Limb (tissue), 2 donors: ENCODE measurements at regions not wholly inside any gene's neighbourhood (a gene's known extent, or its start where the extent isn't known, plus 50 kb on each side); places are given as distances from the start of the nearest gene placed in this dataset.

Experiments
- DNase-seq, 2 donors: peaks; one replicate each; pipeline ENCODE4 v3.0.0-alpha.2; 2016; ENCODE audit errors: extremely low spot score in 2 of 2

- DNase-seq = peak in 1 of 2 donors; percentile 44
These were observed 294.1 kb upstream of the FANCL start for GRCh38 chr2:58535182-58535581.

GRCh38 chr2:58533376-58533775 lies 292.3 kb upstream of the FANCL start:
- no peak for DNase-seq

DNA sequence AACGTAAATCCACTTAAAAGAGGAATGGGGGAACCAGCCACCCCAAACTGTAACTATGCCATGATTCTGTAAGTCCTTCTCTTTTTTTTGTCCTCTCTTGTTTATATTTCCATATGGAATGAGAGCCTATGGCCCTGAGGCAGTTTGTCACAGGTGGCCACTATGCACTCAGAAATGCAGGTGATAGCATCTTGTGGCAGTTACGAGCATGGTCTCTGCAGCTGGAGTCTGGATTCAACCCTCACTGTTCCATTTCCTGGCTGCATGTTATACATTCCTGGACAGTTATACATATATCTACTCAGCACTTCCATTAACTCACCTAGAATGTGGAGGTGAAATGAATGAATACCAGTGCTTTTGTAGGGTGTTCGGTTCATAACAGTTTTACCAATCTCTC lies 291.5 kb upstream of the FANCL start:
- no peak for DNase-seq

GRCh38 chr2:58527647-58528046 lies 286.5 kb upstream of the FANCL start:
- no peak for DNase-seq

GRCh38 chr2:58521803-58522554 lies 280.9 kb upstream of the FANCL start:
- peak in 1 of 2 donors; percentile 52 for DNase-seq

GRCh38 chr2:58520903-58521302 lies 279.8 kb upstream of the FANCL start:
- DNase-seq = no peak

GRCh38 chr2:58517881-58518280 lies 276.8 kb upstream of the FANCL start:
- no peak for DNase-seq

GRCh38 chr2:58516695-58517094 lies 275.6 kb upstream of the FANCL start:
- no peak for DNase-seq

DNA sequence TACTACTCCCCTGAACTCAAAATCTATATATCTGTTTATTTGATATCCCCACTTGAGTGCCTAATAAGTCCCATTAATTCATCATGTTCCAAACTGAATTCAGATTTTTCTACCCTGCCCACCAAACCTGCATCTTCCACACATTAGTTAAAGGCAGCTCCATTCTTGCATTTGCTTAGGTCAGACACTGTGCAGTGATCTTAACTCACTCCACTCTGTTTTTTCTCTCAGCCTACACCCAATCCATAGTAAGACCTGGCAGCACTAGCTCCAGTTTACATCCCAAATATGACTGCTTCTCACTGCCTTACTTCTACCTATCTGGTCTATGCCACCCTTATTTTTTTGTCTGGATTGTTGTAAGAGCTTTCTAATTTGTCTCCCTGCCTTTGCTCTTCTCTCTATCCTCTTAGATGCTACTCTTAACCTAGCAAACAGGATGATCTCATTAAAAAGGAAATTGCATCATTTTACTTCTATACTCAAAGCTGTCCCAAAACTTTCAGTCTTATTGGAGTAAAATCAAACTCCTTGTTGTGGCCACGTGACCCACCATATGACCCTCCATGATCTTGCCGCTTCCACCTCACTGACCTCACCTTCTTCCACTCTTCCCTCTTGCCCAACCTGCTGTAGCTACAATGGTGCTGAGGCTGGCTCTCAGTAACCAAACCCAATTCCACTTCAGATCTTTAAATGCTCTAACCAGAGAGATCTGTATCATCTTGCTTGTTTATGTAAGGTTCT lies 274.9 kb upstream of the FANCL start:
- DNase-seq = no peak

GRCh38 chr2:58514252-58514651 lies 273.1 kb upstream of the FANCL start:
- DNase-seq = no peak

GRCh38 chr2:58512878-58513277 lies 271.8 kb upstream of the FANCL start:
- no peak for DNase-seq

GRCh38 chr2:58508006-58508405 lies 266.9 kb upstream of the FANCL start:
- no peak for DNase-seq

DNA sequence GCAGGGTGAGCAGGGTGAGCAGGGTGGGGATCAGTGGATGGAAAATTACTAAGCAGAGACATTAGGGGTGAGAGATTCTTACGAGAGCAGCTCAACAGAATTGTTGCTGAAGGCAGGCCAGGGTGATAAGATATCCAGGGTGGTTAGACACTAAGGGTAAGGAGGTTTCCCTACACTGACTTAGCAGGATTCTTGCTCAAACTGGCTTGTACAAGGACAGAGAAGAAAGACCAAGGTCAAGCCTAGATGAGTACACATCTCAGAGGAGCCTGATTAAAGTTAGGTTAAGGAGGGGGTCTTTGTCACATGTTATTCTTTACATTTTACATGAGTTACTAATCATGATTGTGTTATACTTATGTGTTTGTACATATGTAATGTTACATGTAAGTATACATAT lies 262.8 kb upstream of the FANCL start:
- DNase-seq = no peak

DNA sequence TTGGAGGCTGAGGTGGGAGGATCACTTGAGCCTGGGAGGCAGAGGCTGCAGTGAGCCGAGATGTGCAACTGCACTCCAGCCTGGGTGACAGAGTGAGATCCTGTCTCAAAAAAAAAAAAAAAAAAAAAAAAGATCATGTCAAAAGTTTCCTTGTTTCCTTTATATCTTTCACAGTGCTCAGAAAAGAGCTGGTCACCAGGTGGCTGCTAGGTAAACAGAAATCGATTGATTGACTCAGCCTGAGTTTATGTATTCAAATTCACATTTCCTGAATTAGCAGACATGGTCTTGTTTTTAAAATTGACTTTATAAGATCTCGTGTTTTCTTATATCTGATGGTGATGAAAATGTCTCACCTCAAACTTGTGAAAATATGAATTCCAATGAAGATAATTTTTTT lies 261.8 kb upstream of the FANCL start:
- no peak for DNase-seq

- no peak for DNase-seq
These were observed 260.4 kb upstream of the FANCL start for GRCh38 chr2:58501371-58502160.

GRCh38 chr2:58497168-58497567 lies 256.0 kb upstream of the FANCL start:
- no peak for DNase-seq

DNA sequence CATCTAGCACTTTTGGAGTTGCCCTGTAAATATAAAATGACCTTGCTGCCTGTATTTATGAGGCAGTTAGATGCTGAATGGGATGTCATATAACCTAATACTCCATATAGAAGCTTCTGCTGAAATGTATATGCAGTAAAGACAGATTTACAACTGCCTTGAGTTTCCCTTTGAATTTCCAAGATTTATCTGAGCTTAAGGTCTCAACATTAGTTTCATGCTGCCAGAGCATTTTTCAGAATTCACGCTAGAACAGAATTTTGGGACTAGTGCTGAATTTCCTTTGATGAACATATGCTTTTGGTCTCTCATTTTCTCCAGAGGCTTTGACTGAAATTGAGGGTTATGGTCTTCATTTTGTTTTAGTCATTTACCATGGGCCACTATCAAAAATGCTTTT lies 254.7 kb upstream of the FANCL start:
- DNase-seq = no peak

GRCh38 chr2:58494071-58494501 lies 253.0 kb upstream of the FANCL start:
- DNase-seq = no peak

GRCh38 chr2:58484629-58485028 lies 243.5 kb upstream of the FANCL start:
- no peak for DNase-seq

- no peak for DNase-seq
These were observed 243.1 kb upstream of the FANCL start for GRCh38 chr2:58484221-58484620.

DNA sequence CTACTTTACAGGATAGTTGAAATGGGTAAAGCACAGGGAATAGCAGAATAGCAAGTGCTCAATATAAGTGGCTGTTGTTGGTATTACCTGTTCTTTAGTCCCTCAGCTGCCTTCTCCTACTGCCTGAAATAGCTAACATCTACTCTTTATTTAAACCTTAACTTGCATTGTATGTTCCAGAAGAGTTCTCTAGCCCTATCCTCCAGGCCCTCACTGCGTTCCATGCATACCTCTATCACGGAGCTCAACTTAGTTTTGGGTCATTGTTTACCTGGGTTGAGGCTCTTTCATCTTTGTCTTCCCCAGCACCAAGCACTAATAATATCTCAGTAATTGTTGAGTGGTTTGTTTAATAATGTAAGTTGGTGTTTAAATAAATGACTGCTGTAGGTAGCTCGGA lies 242.2 kb upstream of the FANCL start:
- DNase-seq = no peak

- DNase-seq = no peak
These were observed 240.5 kb upstream of the FANCL start for GRCh38 chr2:58481670-58482069.
